ENCODE measurements at regions not wholly inside any gene's neighbourhood (a gene's known extent, or its start where the extent isn't known, plus 50 kb on each side); places are given as distances from the start of the nearest gene placed in this dataset.
A peak's percentile ranks its signal among the peaks of the same experiment; 100 is the strongest.
"Not testable (repeated sequence)": the region's sequence is repeated elsewhere in the genome, so short reads cannot be mapped to it uniquely, and the experiment has no call there.

GRCh38 chr2:57453945-57454344 is 592.7 kb upstream of the VRK2 start:
- no peak for TF ChIP-seq POLR2A (IDR thresholded peaks at IDR 0.05; ENCODE audit: low read length)
- no peak for TF ChIP-seq GATA1 (IDR thresholded peaks at IDR 0.05; ENCODE audit: low read depth, low read length)
- no peak for DNase-seq

GRCh38 chr2:57460396-57461276 is 586.0 kb upstream of the VRK2 start:
- DNase-seq = no peak
- no peak for TF ChIP-seq GATA1 (IDR thresholded peaks at IDR 0.05; ENCODE audit: low read depth, low read length)
- TF ChIP-seq POLR2A (IDR thresholded peaks at IDR 0.05; ENCODE audit: low read length) = no peak

- TF ChIP-seq GATA1 (IDR thresholded peaks at IDR 0.05; ENCODE audit: low read depth, low read length) (no peak), POLR2A (IDR thresholded peaks at IDR 0.05; ENCODE audit: low read length) (no peak)
- DNase-seq = no peak
Measured at GRCh38 chr2:57461624-57462023, 585.0 kb upstream of the VRK2 start.

GRCh38 chr2:57465067-57465466 is 581.5 kb upstream of the VRK2 start:
- no peak for TF ChIP-seq POLR2A (IDR thresholded peaks at IDR 0.05; ENCODE audit: low read length)
- no peak for TF ChIP-seq GATA1 (IDR thresholded peaks at IDR 0.05; ENCODE audit: low read depth, low read length)

GRCh38 chr2:57465967-57466366 is 580.6 kb upstream of the VRK2 start:
- no peak for DNase-seq
- TF ChIP-seq POLR2A (IDR thresholded peaks at IDR 0.05; ENCODE audit: low read length) (no peak), GATA1 (IDR thresholded peaks at IDR 0.05; ENCODE audit: low read depth, low read length) (no peak)

More at GRCh38 chr2:57465067-57465466, 581.5 kb upstream of the VRK2 start:
- no peak for DNase-seq

- no peak for DNase-seq
- TF ChIP-seq POLR2A (IDR thresholded peaks at IDR 0.05; ENCODE audit: low read length) = no peak
- no peak for TF ChIP-seq GATA1 (IDR thresholded peaks at IDR 0.05; ENCODE audit: low read depth, low read length)
Measured at GRCh38 chr2:57475391-57475790, 571.2 kb upstream of the VRK2 start.

- no peak for DNase-seq
- TF ChIP-seq POLR2A (IDR thresholded peaks at IDR 0.05; ENCODE audit: low read length) (no peak), GATA1 (IDR thresholded peaks at IDR 0.05; ENCODE audit: low read depth, low read length) (no peak)
Measured at GRCh38 chr2:57479981-57480380, 566.6 kb upstream of the VRK2 start.

GRCh38 chr2:57488061-57488460 is 558.5 kb upstream of the VRK2 start:
- TF ChIP-seq POLR2A (IDR thresholded peaks at IDR 0.05; ENCODE audit: low read length) = no peak
- no peak for TF ChIP-seq GATA1 (IDR thresholded peaks at IDR 0.05; ENCODE audit: low read depth, low read length)
- no peak for DNase-seq

- DNase-seq = no peak
- TF ChIP-seq POLR2A (IDR thresholded peaks at IDR 0.05; ENCODE audit: low read length) = no peak
- TF ChIP-seq GATA1 (IDR thresholded peaks at IDR 0.05; ENCODE audit: low read depth, low read length) = no peak
Measured at GRCh38 chr2:57490741-57491140, 555.9 kb upstream of the VRK2 start.

- TF ChIP-seq GATA1 (IDR thresholded peaks at IDR 0.05; ENCODE audit: low read depth, low read length) (no peak), POLR2A (IDR thresholded peaks at IDR 0.05; ENCODE audit: low read length) (no peak)
- DNase-seq = no peak
Measured at GRCh38 chr2:57491213-57491612, 555.4 kb upstream of the VRK2 start.

GRCh38 chr2:57493966-57494365 is 552.6 kb upstream of the VRK2 start:
- DNase-seq = not testable (repeated sequence)

- DNase-seq = peak; percentile 26 to 51
Measured at GRCh38 chr2:57497489-57498096, 549.0 kb upstream of the VRK2 start.

GRCh38 chr2:57504787-57505186 is 541.8 kb upstream of the VRK2 start:
- TF ChIP-seq POLR2A (IDR thresholded peaks at IDR 0.05; ENCODE audit: low read length) (no peak), GATA1 (IDR thresholded peaks at IDR 0.05; ENCODE audit: low read depth, low read length) (no peak)
- no peak for DNase-seq

More at GRCh38 chr2:57497489-57498096, 549.0 kb upstream of the VRK2 start:
- no peak for TF ChIP-seq POLR2A (IDR thresholded peaks at IDR 0.05; ENCODE audit: low read length)

GRCh38 chr2:57509189-57509588 is 537.4 kb upstream of the VRK2 start:
- TF ChIP-seq GATA1 (IDR thresholded peaks at IDR 0.05; ENCODE audit: low read depth, low read length) (no peak), POLR2A (IDR thresholded peaks at IDR 0.05; ENCODE audit: low read length) (no peak)
- DNase-seq = no peak

- TF ChIP-seq POLR2A (IDR thresholded peaks at IDR 0.05; ENCODE audit: low read length) (no peak), GATA1 (IDR thresholded peaks at IDR 0.05; ENCODE audit: low read depth, low read length) (no peak)
- DNase-seq = no peak
Measured at GRCh38 chr2:57510704-57511103, 535.9 kb upstream of the VRK2 start.

Measured in erythroblast (primary cell).